Activated CD8-positive, alpha-beta T cell treated with anti-CD3 and anti-CD28 coated beads, Interleukin-2, amount 10 ng/mL, durations not matched to agents 7 days and 5 days (primary cell): ENCODE measurements at regions not wholly inside any gene's neighbourhood (a gene's known extent, or its start where the extent isn't known, plus 50 kb on each side); places are given as distances from the start of the nearest gene placed in this dataset.

Source experiments
- ATAC-seq: fragments of 150-1000 bp; cut with Tn5 transposase; one replicate; pipeline ENCODE4 v1.10.0; 2021; ENCODE audit warnings: moderate library complexity
- CTCF ChIA-PET: fragments of 350-600 bp; sonication (Branson Sonifier 250); formaldehyde crosslinking; loops from one replicate; lab custom pipeline; 2021; ENCODE audit warnings: antibody characterized with exemption; lab: Charles Lee
- POLR2A ChIA-PET: fragments of 350-600 bp; sonication (Branson Sonifier 250); formaldehyde crosslinking; loops from one replicate; lab custom pipeline; 2021; ENCODE audit warnings: antibody characterized with exemption; lab: Charles Lee
- DNase-seq: peaks from one replicate; pipeline ENCODE4 v3.0.0-alpha.2; 2020
- H3K27ac Mint-ChIP-seq: one replicate; pipeline ENCODE4 v1.8.0; 2021; ENCODE audit warnings: mild to moderate bottlenecking, mixed read lengths
- H3K27me3 Mint-ChIP-seq: one replicate; pipeline ENCODE4 v1.8.0; 2021; ENCODE audit warnings: low read depth, mixed read lengths
- H3K36me3 Mint-ChIP-seq: one replicate; pipeline ENCODE4 v1.8.0; 2021; ENCODE audit warnings: low read depth, mixed read lengths
- H3K4me1 Mint-ChIP-seq: one replicate; pipeline ENCODE4 v1.8.0; 2021; ENCODE audit warnings: low read depth, mixed read lengths
- H3K4me3 Mint-ChIP-seq: one replicate; pipeline ENCODE4 v1.8.0; 2021; ENCODE audit warnings: mild to moderate bottlenecking, mixed read lengths
- H3K9me3 Mint-ChIP-seq: one replicate; pipeline ENCODE4 v1.8.0; 2022; ENCODE audit warnings: mixed read lengths; ENCODE audit not compliant: insufficient read depth

DNA sequence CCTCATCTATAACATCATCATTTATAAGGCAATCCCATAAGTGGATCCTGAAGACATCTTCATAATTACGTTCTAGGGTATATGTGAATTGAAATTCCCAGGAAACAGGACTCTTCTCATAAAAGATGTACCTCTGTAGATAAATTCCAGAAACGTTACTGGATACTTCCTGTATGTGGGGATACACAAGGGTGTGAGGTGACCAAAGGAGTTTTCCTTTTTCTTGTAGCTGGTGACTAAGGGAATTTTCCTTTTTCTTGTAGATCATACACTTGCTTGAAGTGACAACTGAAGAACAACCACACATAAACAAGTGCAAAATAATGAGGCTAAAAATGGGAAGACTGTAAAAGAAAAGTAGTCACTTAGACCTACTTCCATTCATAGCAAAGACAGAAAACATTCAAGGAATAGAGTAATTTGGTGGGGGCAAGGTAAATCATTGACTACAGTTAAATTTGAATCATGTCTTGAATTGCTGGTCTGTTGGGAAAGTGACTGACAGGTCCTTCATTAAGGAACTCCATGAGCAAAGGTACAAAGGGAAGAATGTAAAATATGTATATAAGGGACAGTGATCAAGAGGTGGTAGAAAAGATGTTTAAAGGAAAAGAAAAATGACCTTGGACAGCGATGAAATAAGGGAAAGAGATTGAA, 53.2 kb upstream of the UBE2E3 start:
- POLR2A ChIA-PET = no interaction called here
- CTCF ChIA-PET = no interaction called here
- H3K4me3 Mint-ChIP-seq = no peak overlapping the region
- no peaks in the 10 kb centered on the region for H3K36me3 Mint-ChIP-seq
- no peaks in the 10 kb centered on the region for H3K9me3 Mint-ChIP-seq
- ATAC-seq (no peak), DNase-seq (no peak)
- H3K27ac Mint-ChIP-seq = no peak overlapping the region
- H3K27me3 Mint-ChIP-seq = peaks cover 4% of the 10 kb centered on the region
- H3K4me1 Mint-ChIP-seq = no peaks in the 10 kb centered on the region

DNA sequence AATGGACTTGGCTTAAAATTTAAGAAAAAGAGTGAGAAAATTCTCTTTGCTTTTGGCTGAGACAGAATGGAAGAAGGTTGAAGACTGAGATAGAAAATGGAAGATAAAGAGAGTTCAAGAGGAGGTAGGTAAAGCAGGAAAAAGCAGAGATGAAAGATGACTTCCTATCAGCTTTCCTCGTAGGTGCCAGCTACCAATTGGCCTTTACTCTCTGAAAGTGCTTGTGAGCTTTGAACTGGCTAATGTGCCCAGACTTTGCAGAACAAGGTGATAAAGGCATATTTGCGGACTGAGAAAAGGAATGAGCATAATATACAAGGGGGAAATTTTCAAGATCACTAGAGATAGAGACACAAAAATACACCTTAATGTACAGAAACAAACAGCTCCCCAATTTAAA, 54.7 kb upstream of the UBE2E3 start:
- H3K36me3 Mint-ChIP-seq = no peaks in the 10 kb centered on the region
- ChIA-PET CTCF (no interaction called here), POLR2A (no interaction called here)
- no peak for DNase-seq
- H3K4me3 Mint-ChIP-seq = no peak overlapping the region
- no peak for ATAC-seq
- no peaks in the 10 kb centered on the region for H3K4me1 Mint-ChIP-seq
- peaks cover 4% of the 10 kb centered on the region for H3K27me3 Mint-ChIP-seq
- no peaks in the 10 kb centered on the region for H3K9me3 Mint-ChIP-seq
- H3K27ac Mint-ChIP-seq = no peak overlapping the region

DNA sequence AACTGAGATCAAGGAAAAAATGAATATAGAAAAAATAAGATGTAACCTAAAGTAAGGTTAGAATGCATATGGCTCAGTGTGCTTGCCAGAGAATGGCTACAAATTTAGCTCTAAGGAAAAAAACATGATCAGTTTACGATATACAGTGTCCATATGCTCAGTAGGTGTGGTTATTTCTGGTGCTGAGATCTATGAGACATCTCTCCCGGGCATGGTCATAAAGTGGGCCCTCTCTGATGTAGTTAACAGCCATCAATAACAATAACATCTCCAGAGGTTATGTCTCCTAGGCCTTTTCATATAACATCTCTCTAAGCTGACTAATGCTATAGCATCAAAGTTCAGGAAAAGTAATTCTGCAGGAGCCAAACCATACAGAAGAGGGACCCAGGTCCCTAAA, 56.3 kb upstream of the UBE2E3 start:
- peaks cover 4% of the 10 kb centered on the region for H3K27me3 Mint-ChIP-seq
- no peak overlapping the region for H3K27ac Mint-ChIP-seq
- H3K9me3 Mint-ChIP-seq = no peaks in the 10 kb centered on the region
- POLR2A ChIA-PET = no interaction called here
- H3K36me3 Mint-ChIP-seq = no peaks in the 10 kb centered on the region
- H3K4me3 Mint-ChIP-seq = no peak overlapping the region
- DNase-seq (no peak), ATAC-seq (no peak)
- no peaks in the 10 kb centered on the region for H3K4me1 Mint-ChIP-seq
- CTCF ChIA-PET = no interaction called here

DNA sequence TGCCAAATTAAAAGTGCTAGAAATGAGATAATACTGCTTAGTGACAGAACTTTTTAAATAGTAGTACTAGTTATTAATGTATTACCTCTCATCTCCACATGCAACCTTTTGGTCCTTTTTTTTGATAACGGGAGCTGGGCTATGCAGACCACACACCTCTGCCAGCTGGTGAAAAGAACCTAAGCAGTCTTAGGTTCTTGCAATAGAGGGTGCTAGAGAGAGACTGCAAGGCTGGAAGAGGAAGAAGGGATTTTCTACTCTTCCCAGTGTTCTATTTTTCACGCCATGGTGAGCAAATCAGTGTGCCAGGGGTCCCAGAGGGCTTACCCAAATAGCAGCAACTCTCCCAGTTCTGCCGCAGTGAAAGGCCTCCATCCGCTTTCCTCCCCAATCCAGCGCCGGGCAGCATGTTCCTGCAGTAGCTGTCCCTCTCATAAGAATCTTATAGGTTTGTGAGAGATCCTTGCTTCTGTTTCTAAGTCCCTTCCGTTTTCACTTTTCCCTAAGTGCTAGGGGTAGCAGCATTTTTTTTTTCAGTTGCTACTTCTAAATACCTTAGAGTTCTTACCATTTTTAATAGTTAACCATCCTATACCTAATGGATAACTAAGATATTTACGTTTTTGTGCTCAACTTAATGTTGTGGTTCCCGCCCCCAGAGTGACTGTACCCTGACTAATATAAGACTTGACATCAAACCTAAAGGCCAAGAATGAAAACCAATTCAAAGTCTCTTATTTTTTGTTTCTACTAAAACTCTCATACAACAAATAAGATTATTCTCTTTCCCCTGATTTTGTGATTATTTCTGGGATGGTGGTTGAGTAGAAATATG, 69.4 kb upstream of the UBE2E3 start:
- ATAC-seq = no peak
- H3K9me3 Mint-ChIP-seq = no peaks in the 10 kb centered on the region

DNA sequence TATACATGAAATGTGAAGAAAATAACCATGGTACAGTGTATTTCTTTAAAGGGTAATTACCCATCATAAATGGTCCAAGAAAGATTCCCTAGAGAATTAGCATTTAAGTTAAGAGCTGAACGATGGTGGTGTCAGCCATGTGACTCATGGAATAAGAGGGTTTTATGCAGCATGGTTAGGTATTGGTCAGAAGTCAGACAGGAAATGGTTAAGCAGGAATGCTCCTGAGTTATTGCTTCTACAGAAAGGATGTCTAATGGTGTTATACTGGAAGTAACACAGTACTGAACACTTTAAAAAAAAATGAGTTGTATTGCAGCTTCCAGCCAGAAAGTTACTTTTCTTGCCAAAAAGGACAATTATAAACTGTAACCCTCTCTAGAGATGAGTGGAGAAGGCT, 72.7 kb upstream of the UBE2E3 start:
- no peaks in the 10 kb centered on the region for H3K36me3 Mint-ChIP-seq
- ChIA-PET POLR2A (no interaction called here), CTCF (no interaction called here)
- ATAC-seq (no peak), DNase-seq (no peak)
- peaks cover 3% of the 10 kb centered on the region for H3K27me3 Mint-ChIP-seq
- no peaks in the 10 kb centered on the region for H3K9me3 Mint-ChIP-seq
- H3K4me1 Mint-ChIP-seq = no peaks in the 10 kb centered on the region
- H3K4me3 Mint-ChIP-seq = no peak overlapping the region
- H3K27ac Mint-ChIP-seq = no peak overlapping the region

More for the DNA sequence above, 69.4 kb upstream of the UBE2E3 start:
- CTCF ChIA-PET = no interaction called here
- Mint-ChIP-seq H3K36me3 (no peaks in the 10 kb centered on the region), H3K4me3 (no peak overlapping the region), H3K4me1 (no peaks in the 10 kb centered on the region), H3K27me3 (no peaks in the 10 kb centered on the region), H3K27ac (no peak overlapping the region)
- POLR2A ChIA-PET = no interaction called here
- no peak for DNase-seq

DNA sequence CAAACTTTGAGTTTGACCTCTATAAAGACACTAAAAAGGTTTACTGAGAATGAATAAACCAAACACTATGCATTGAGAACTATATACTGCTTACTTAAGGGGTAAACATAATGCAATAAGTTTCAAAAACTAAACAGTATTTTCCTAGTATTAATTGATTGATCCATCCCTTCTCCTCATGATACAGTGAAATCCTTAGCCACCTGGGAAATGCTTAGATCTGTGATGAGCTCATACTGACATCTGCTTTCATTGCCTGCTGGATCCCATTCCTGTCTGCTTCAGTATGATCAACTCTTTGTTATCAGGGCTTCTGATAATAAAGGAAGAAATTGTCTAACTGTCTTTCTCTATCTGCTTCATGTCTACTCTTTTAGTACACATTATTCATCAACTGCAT, 74.9 kb upstream of the UBE2E3 start:
- POLR2A ChIA-PET = no interaction called here
- H3K4me3 Mint-ChIP-seq = no peak overlapping the region
- CTCF ChIA-PET = no interaction called here

DNA sequence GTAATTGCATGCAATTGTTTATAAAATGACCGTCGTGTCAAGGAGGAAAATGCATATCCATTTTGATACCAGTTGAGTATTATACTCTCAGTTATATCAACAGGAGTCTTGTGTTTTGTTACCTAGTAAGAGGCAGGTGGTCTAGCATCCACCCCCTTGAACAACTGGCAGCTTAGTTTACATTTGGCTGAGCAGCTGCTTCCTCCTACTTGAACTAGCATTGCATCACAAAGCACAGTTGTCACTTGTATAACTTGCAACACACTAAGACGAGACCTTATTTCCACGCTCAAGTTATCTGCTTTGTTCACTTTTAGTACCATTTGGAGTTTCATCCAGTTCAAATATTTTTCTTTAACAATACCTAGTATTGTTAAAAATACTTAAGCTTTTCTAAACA, 75.4 kb upstream of the UBE2E3 start:
- H3K4me1 Mint-ChIP-seq = no peaks in the 10 kb centered on the region
- peaks cover 5% of the 10 kb centered on the region for H3K27me3 Mint-ChIP-seq
- ChIA-PET CTCF (no interaction called here), POLR2A (no interaction called here)
- H3K36me3 Mint-ChIP-seq = no peaks in the 10 kb centered on the region
- no peaks in the 10 kb centered on the region for H3K9me3 Mint-ChIP-seq
- ATAC-seq (no peak), DNase-seq (no peak)
- H3K27ac Mint-ChIP-seq = no peak overlapping the region
- no peak overlapping the region for H3K4me3 Mint-ChIP-seq

More for the DNA sequence above, 74.9 kb upstream of the UBE2E3 start:
- Mint-ChIP-seq H3K36me3 (no peaks in the 10 kb centered on the region), H3K27ac (no peak overlapping the region), H3K27me3 (peaks cover 5% of the 10 kb centered on the region), H3K9me3 (no peaks in the 10 kb centered on the region), H3K4me1 (no peaks in the 10 kb centered on the region)
- no peak for DNase-seq
- no peak for ATAC-seq

DNA sequence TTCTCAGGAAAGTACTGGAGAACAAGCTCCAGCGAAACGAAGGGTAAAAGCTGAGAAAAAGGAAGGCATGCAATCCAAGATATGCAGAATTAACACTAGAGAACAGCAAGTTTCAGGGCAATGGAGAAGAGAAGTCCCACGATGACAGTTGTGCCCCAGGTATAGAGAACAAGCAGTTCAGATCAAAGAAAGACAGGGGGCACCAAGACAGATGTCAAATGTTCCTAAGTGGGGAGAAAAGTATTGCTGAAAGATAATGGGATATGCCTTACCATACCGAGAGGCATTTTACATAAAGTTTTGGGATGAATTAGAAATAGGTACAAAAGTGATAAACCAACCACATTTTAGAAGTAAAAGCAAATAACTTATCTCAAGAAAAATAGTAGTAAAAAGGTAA, 79.1 kb upstream of the UBE2E3 start:
- DNase-seq = no peak
- Mint-ChIP-seq H3K27ac (no peak overlapping the region), H3K9me3 (no peaks in the 10 kb centered on the region), H3K36me3 (no peaks in the 10 kb centered on the region), H3K27me3 (peaks cover 15% of the 10 kb centered on the region), H3K4me3 (no peak overlapping the region), H3K4me1 (no peaks in the 10 kb centered on the region)
- POLR2A ChIA-PET = no interaction called here
- CTCF ChIA-PET = no interaction called here
- no peak for ATAC-seq

DNA sequence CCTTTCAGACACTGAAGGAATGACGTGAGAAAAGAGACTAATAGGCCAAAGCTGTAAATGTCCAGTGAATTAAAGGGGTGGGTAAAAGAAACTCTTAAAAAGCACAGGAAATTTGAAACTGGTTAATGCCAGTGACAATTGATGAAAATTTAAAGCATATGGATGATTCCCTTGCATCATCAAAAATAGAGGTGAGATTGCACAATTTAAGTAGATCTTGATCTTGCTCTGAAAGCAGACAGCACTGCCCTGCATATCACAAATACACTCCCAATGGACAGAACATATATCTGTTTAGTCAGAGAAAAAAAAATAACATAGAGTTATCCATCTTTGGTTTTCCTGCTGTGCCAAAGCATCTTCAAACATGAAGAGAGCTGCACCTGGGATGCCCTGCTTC, 86.7 kb upstream of the UBE2E3 start:
- H3K27ac Mint-ChIP-seq = no peak overlapping the region
- no peak for ATAC-seq
- ChIA-PET CTCF (no interaction called here), POLR2A (no interaction called here)
- H3K36me3 Mint-ChIP-seq = no peaks in the 10 kb centered on the region
- peaks cover 2% of the 10 kb centered on the region for H3K27me3 Mint-ChIP-seq
- H3K4me1 Mint-ChIP-seq = no peaks in the 10 kb centered on the region
- DNase-seq = no peak
- no peak overlapping the region for H3K4me3 Mint-ChIP-seq
- no peaks in the 10 kb centered on the region for H3K9me3 Mint-ChIP-seq

DNA sequence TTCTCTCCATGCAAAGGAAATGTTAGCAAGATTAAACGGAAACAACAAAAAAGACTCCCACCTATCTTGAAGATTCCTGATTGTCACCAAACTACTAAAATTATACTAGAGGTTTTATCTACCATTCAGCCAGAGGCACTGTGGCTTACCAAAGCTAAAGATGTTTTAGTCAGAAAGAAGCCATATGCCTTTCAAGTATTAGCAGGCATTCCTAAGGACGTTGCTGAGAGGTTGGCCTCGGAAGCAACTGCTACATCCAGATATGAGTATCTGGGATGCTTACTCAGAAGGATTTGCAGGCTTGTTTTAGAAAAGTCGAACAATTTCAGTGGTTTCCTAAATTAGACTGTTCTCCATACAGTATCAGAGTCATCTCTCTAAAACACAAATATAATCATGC, 88.3 kb upstream of the UBE2E3 start:
- ChIA-PET CTCF (no interaction called here), POLR2A (no interaction called here)
- Mint-ChIP-seq H3K27ac (no peak overlapping the region), H3K27me3 (peaks cover 5% of the 10 kb centered on the region), H3K4me1 (no peaks in the 10 kb centered on the region), H3K36me3 (no peaks in the 10 kb centered on the region), H3K4me3 (no peak overlapping the region), H3K9me3 (no peaks in the 10 kb centered on the region)
- ATAC-seq (no peak), DNase-seq (no peak)

DNA sequence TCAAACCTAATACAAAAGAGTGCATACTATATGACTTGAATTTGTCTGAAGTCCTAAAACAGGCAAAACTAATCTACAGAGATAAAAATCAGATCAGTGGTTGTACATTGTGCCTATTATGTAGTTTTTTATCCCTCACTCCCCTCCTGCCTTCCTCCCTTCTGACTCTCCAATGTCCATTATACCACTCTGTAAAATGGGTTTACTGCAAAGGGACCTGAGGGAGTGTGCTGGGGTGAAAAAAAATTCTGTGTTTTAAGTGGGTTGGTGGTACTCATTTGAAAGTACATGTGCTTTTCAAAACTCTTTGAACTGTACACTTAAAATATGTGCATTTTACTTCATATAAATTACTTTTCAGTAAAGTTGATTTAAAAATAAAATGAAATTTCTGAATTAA, 89.0 kb upstream of the UBE2E3 start:
- POLR2A ChIA-PET = no interaction called here
- H3K9me3 Mint-ChIP-seq = no peaks in the 10 kb centered on the region
- no peaks in the 10 kb centered on the region for H3K4me1 Mint-ChIP-seq

DNA sequence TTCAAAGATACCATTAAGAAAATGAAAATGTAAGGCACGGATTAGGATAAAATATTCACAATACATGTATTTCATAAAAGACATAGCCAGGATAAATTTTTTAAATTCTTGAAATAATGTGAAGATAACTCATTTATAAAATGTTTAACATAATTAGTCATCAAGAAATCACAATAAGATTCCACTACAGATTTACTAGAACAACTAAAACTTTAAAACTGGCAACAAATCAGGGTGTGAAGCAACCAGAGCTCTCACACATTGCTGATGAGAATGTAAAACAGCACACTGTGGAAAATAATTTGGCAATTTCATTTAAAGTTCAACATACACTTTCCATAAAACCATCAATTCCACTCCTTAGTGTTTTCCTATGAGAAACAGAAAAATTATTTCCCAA, 89.6 kb upstream of the UBE2E3 start:
- no peaks in the 10 kb centered on the region for H3K4me1 Mint-ChIP-seq
- ChIA-PET POLR2A (no interaction called here), CTCF (no interaction called here)
- H3K9me3 Mint-ChIP-seq = no peaks in the 10 kb centered on the region
- H3K4me3 Mint-ChIP-seq = no peak overlapping the region
- no peak overlapping the region for H3K27ac Mint-ChIP-seq
- DNase-seq (no peak), ATAC-seq (no peak)
- H3K36me3 Mint-ChIP-seq = no peaks in the 10 kb centered on the region
- peaks cover 3% of the 10 kb centered on the region for H3K27me3 Mint-ChIP-seq

More for the DNA sequence above, 89.0 kb upstream of the UBE2E3 start:
- no peak for ATAC-seq
- Mint-ChIP-seq H3K27me3 (peaks cover 3% of the 10 kb centered on the region), H3K27ac (no peak overlapping the region), H3K36me3 (no peaks in the 10 kb centered on the region), H3K4me3 (no peak overlapping the region)
- DNase-seq = no peak
- CTCF ChIA-PET = no interaction called here
